ENCODE measurements at regions not wholly inside any gene's neighbourhood (a gene's known extent, or its start where the extent isn't known, plus 50 kb on each side); places are given as distances from the start of the nearest gene placed in this dataset.

DNA sequence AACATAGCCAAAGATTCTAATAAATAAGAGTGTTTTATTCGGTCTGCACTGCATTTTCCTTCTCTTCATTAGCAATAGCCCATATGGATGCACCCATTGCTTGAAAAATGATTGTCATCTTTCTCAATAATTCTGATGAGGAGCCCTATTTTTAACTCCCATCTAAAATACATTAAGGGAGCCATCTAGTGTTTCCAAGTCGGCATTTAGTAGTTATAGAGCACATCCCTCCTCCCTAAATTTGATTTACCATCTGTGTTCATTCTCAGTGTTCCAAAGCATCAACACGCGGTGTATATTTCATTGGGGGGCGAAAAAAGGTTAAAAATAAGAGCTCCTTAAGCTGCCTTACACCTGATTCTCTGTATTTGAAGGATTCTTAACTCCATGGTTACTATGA lies 119.2 kb upstream of the IPO5 start:
- TF ChIP-seq POLR2A (IDR thresholded peaks at IDR 0.05; ENCODE audit: control extremely low read depth in 1 of 2, low read depth in 2 of 2, low read length in 2 of 2) (no peak), RFX5 (IDR thresholded peaks at IDR 0.05; ENCODE audit: borderline replicate concordance, low read depth, low read length) (no peak), POLR2AphosphoS5 (IDR thresholded peaks at IDR 0.05; ENCODE audit: low read depth, low read length) (no peak), YY1 (IDR thresholded peaks at IDR 0.05; ENCODE audit: low read depth, low read length) (no peak), SIN3A (conservative IDR thresholded peaks at IDR 0.05 in 1 of 2, IDR thresholded peaks at IDR 0.05 in 1 of 2; ENCODE audit: low read depth in 1 of 2, low read length in 2 of 2) (no peak), EZH2 (IDR thresholded peaks at IDR 0.05; ENCODE audit: low read depth, low read length, severe bottlenecking) (no peak), HDAC6 (IDR thresholded peaks at IDR 0.05; ENCODE audit: low read depth, low read length) (no peak), SP1 (IDR thresholded peaks at IDR 0.05; ENCODE audit: low read depth, low read length) (no peak), CBX8 (IDR thresholded peaks at IDR 0.05; ENCODE audit: borderline replicate concordance, low read depth, low read length) (no peak), CEBPB (IDR thresholded peaks at IDR 0.05; ENCODE audit: low read depth, low read length) (no peak), CHD1 (IDR thresholded peaks at IDR 0.05; ENCODE audit: low read depth, low read length) (no peak), TEAD4 (IDR thresholded peaks at IDR 0.05; ENCODE audit: low read depth, low read length) (no peak)
- TF ChIP-seq, protein P1, sequence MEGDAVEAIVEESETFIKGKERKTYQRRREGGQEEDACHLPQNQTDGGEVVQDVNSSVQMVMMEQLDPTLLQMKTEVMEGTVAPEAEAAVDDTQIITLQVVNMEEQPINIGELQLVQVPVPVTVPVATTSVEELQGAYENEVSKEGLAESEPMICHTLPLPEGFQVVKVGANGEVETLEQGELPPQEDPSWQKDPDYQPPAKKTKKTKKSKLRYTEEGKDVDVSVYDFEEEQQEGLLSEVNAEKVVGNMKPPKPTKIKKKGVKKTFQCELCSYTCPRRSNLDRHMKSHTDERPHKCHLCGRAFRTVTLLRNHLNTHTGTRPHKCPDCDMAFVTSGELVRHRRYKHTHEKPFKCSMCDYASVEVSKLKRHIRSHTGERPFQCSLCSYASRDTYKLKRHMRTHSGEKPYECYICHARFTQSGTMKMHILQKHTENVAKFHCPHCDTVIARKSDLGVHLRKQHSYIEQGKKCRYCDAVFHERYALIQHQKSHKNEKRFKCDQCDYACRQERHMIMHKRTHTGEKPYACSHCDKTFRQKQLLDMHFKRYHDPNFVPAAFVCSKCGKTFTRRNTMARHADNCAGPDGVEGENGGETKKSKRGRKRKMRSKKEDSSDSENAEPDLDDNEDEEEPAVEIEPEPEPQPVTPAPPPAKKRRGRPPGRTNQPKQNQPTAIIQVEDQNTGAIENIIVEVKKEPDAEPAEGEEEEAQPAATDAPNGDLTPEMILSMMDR (IDR thresholded peaks at IDR 0.05; ENCODE audit: control extremely low read depth in 1 of 3, insufficient read depth in 1 of 3, low read depth in 1 of 3, low read length in 3 of 3): no peak
- TF ChIP-seq, protein P2, sequence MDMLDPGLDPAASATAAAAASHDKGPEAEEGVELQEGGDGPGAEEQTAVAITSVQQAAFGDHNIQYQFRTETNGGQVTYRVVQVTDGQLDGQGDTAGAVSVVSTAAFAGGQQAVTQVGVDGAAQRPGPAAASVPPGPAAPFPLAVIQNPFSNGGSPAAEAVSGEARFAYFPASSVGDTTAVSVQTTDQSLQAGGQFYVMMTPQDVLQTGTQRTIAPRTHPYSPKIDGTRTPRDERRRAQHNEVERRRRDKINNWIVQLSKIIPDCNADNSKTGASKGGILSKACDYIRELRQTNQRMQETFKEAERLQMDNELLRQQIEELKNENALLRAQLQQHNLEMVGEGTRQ (IDR thresholded peaks at IDR 0.05; ENCODE audit: low read length): no peak
